ENCODE measurements at regions not wholly inside any gene's neighbourhood (a gene's known extent, or its start where the extent isn't known, plus 50 kb on each side); places are given as distances from the start of the nearest gene placed in this dataset.

GRCh38 chr12:100688451-100688864 lies 106.1 kb upstream of the ANO4 start:
- H4K91ac ChIP-seq (ENCODE audit: low read depth, low read length, poor library complexity): no peak overlapping the region
- no peaks in the 10 kb centered on the region for H3K36me3 ChIP-seq (replicated peaks in 1 of 2; ENCODE audit: control insufficient read depth in 2 of 2, insufficient read depth in 2 of 2, low read length in 2 of 2)
- no peak overlapping the region for H3K27ac ChIP-seq (replicated peaks; ENCODE audit: low read length)
- no CpG with 5 or more reads among the region's 2 CpGs for WGBS, 2 donors (ENCODE audit: extremely low coverage in 2 of 2, insufficient read length in 2 of 2, insufficient replicate concordance in 1 of 2)
- H2BK12ac ChIP-seq (ENCODE audit: low read length): no peak overlapping the region
- no peak overlapping the region for H2BK5ac ChIP-seq (ENCODE audit: low read length)
- H3K23ac ChIP-seq (ENCODE audit: low read depth, low read length, poor library complexity): no peak overlapping the region
- H3K14ac ChIP-seq (ENCODE audit: low read length): no peak overlapping the region
- no peak overlapping the region for H2AK5ac ChIP-seq (ENCODE audit: low read depth, low read length)
- no peak overlapping the region for H3K4ac ChIP-seq (ENCODE audit: low read length)
- H3K4me3 ChIP-seq (ENCODE audit: low read length in 2 of 2): no peak overlapping the region
- no peak overlapping the region for H3K4me2 ChIP-seq (ENCODE audit: insufficient read depth, low read length, poor library complexity, severe bottlenecking)
- no peak overlapping the region for H2AFZ ChIP-seq (ENCODE audit: low read length)
- H3K18ac ChIP-seq (ENCODE audit: low read length): no peak overlapping the region
- no peak overlapping the region for H2BK15ac ChIP-seq (ENCODE audit: low read length)
- H3K9me3 ChIP-seq (replicated peaks in 1 of 2; ENCODE audit: control insufficient read depth in 2 of 2, insufficient read depth in 1 of 2, low read depth in 1 of 2, low read length in 2 of 2): peaks cover 4 to 6% of the 10 kb centered on the region in 2 donors
- H3K27me3 ChIP-seq (ENCODE audit: control insufficient read depth in 3 of 3, insufficient read depth in 3 of 3, low read depth in 1 of 3, low read length in 3 of 3): no peaks in the 10 kb centered on the region
- H4K8ac ChIP-seq (ENCODE audit: low read depth, low read length): no peak overlapping the region
- H3K4me1 ChIP-seq (ENCODE audit: control insufficient read depth in 2 of 2, insufficient read depth in 1 of 2, low read depth in 1 of 2, low read length in 2 of 2): no peaks in the 10 kb centered on the region
- no peak for DNase-seq (ENCODE audit: low spot score)
- no peak overlapping the region for H2BK120ac ChIP-seq (ENCODE audit: low read depth, low read length)
- H3K9ac ChIP-seq (ENCODE audit: low read depth, low read length, poor library complexity): no peak overlapping the region
- no peaks in the 10 kb centered on the region for H3K79me1 ChIP-seq (ENCODE audit: low read depth, low read length)

GRCh38 chr12:100692502-100692901 lies 102.1 kb upstream of the ANO4 start:
- H3K36me3 ChIP-seq (replicated peaks in 1 of 2; ENCODE audit: control insufficient read depth in 2 of 2, insufficient read depth in 2 of 2, low read length in 2 of 2): no peaks in the 10 kb centered on the region
- no peak overlapping the region for H2BK120ac ChIP-seq (ENCODE audit: low read depth, low read length)
- no peak overlapping the region for H3K14ac ChIP-seq (ENCODE audit: low read length)
- H3K79me1 ChIP-seq (ENCODE audit: low read depth, low read length): no peaks in the 10 kb centered on the region
- H2AK5ac ChIP-seq (ENCODE audit: low read depth, low read length): no peak overlapping the region
- H2BK12ac ChIP-seq (ENCODE audit: low read length): no peak overlapping the region
- H2AFZ ChIP-seq (ENCODE audit: low read length): no peak overlapping the region
- no peak overlapping the region for H3K18ac ChIP-seq (ENCODE audit: low read length)
- no peaks in the 10 kb centered on the region for H3K27me3 ChIP-seq (ENCODE audit: control insufficient read depth in 3 of 3, insufficient read depth in 3 of 3, low read depth in 1 of 3, low read length in 3 of 3)
- no peaks in the 10 kb centered on the region for H3K4me1 ChIP-seq (ENCODE audit: control insufficient read depth in 2 of 2, insufficient read depth in 1 of 2, low read depth in 1 of 2, low read length in 2 of 2)
- H3K9me3 ChIP-seq (replicated peaks in 1 of 2; ENCODE audit: control insufficient read depth in 2 of 2, insufficient read depth in 1 of 2, low read depth in 1 of 2, low read length in 2 of 2): peaks cover 0 to 2% of the 10 kb centered on the region in 2 donors
- H3K23ac ChIP-seq (ENCODE audit: low read depth, low read length, poor library complexity): no peak overlapping the region
- H4K8ac ChIP-seq (ENCODE audit: low read depth, low read length): no peak overlapping the region
- no peak overlapping the region for H2BK5ac ChIP-seq (ENCODE audit: low read length)
- no peak overlapping the region for H3K4ac ChIP-seq (ENCODE audit: low read length)
- no peak overlapping the region for H3K4me3 ChIP-seq (ENCODE audit: low read length in 2 of 2)
- no peak overlapping the region for H4K91ac ChIP-seq (ENCODE audit: low read depth, low read length, poor library complexity)
- no peak overlapping the region for H3K9ac ChIP-seq (ENCODE audit: low read depth, low read length, poor library complexity)
- H3K4me2 ChIP-seq (ENCODE audit: insufficient read depth, low read length, poor library complexity, severe bottlenecking): no peak overlapping the region
- no peak overlapping the region for H2BK15ac ChIP-seq (ENCODE audit: low read length)
- no peak for DNase-seq (ENCODE audit: low spot score)
- H3K27ac ChIP-seq (replicated peaks; ENCODE audit: low read length): no peak overlapping the region
- WGBS, 2 donors (ENCODE audit: extremely low coverage in 2 of 2, insufficient read length in 2 of 2, insufficient replicate concordance in 1 of 2): no CpG with 5 or more reads among the region's 1 CpG

- Histone ChIP-seq H2AK5ac (ENCODE audit: low read depth, low read length) (no peak overlapping the region), H3K9me3 (replicated peaks in 1 of 2; ENCODE audit: control insufficient read depth in 2 of 2, insufficient read depth in 1 of 2, low read depth in 1 of 2, low read length in 2 of 2) (no peaks in the 10 kb centered on the region), H2BK120ac (ENCODE audit: low read depth, low read length) (no peak overlapping the region), H2BK12ac (ENCODE audit: low read length) (no peak overlapping the region), H3K27me3 (ENCODE audit: control insufficient read depth in 3 of 3, insufficient read depth in 3 of 3, low read depth in 1 of 3, low read length in 3 of 3) (no peaks in the 10 kb centered on the region), H3K4me3 (ENCODE audit: low read length in 2 of 2) (no peak overlapping the region), H3K4ac (ENCODE audit: low read length) (no peak overlapping the region), H4K91ac (ENCODE audit: low read depth, low read length, poor library complexity) (no peak overlapping the region), H3K4me2 (ENCODE audit: insufficient read depth, low read length, poor library complexity, severe bottlenecking) (no peak overlapping the region), H3K4me1 (ENCODE audit: control insufficient read depth in 2 of 2, insufficient read depth in 1 of 2, low read depth in 1 of 2, low read length in 2 of 2) (peaks cover 0 to 3% of the 10 kb centered on the region in 2 donors), H2AFZ (ENCODE audit: low read length) (no peak overlapping the region), H3K18ac (ENCODE audit: low read length) (no peak overlapping the region), H3K14ac (ENCODE audit: low read length) (no peak overlapping the region), H3K9ac (ENCODE audit: low read depth, low read length, poor library complexity) (no peak overlapping the region), H2BK5ac (ENCODE audit: low read length) (no peak overlapping the region), H4K8ac (ENCODE audit: low read depth, low read length) (no peak overlapping the region), H2BK15ac (ENCODE audit: low read length) (no peak overlapping the region), H3K27ac (replicated peaks; ENCODE audit: low read length) (no peak overlapping the region), H3K23ac (ENCODE audit: low read depth, low read length, poor library complexity) (no peak overlapping the region), H3K36me3 (replicated peaks in 1 of 2; ENCODE audit: control insufficient read depth in 2 of 2, insufficient read depth in 2 of 2, low read length in 2 of 2) (no peaks in the 10 kb centered on the region), H3K79me1 (ENCODE audit: low read depth, low read length) (no peaks in the 10 kb centered on the region)
- no CpG with 5 or more reads among the region's 2 CpGs for WGBS, 2 donors (ENCODE audit: extremely low coverage in 2 of 2, insufficient read length in 2 of 2, insufficient replicate concordance in 1 of 2)
- DNase-seq (ENCODE audit: low spot score): no peak
Measured at GRCh38 chr12:100698518-100698917, 96.1 kb upstream of the ANO4 start.

- no peak overlapping the region for H3K4me2 ChIP-seq (ENCODE audit: insufficient read depth, low read length, poor library complexity, severe bottlenecking)
- no peak overlapping the region for H2AFZ ChIP-seq (ENCODE audit: low read length)
- H2BK5ac ChIP-seq (ENCODE audit: low read length): no peak overlapping the region
- H3K36me3 ChIP-seq (replicated peaks in 1 of 2; ENCODE audit: control insufficient read depth in 2 of 2, insufficient read depth in 2 of 2, low read length in 2 of 2): no peaks in the 10 kb centered on the region
- H3K23ac ChIP-seq (ENCODE audit: low read depth, low read length, poor library complexity): no peak overlapping the region
- H3K9me3 ChIP-seq (replicated peaks in 1 of 2; ENCODE audit: control insufficient read depth in 2 of 2, insufficient read depth in 1 of 2, low read depth in 1 of 2, low read length in 2 of 2): no peaks in the 10 kb centered on the region
- H4K91ac ChIP-seq (ENCODE audit: low read depth, low read length, poor library complexity): no peak overlapping the region
- no peak overlapping the region for H3K18ac ChIP-seq (ENCODE audit: low read length)
- no peak overlapping the region for H2BK15ac ChIP-seq (ENCODE audit: low read length)
- no peak overlapping the region for H2AK5ac ChIP-seq (ENCODE audit: low read depth, low read length)
- no peak overlapping the region for H3K27ac ChIP-seq (replicated peaks; ENCODE audit: low read length)
- H3K14ac ChIP-seq (ENCODE audit: low read length): no peak overlapping the region
- H2BK12ac ChIP-seq (ENCODE audit: low read length): no peak overlapping the region
- H3K4ac ChIP-seq (ENCODE audit: low read length): no peak overlapping the region
- H3K79me1 ChIP-seq (ENCODE audit: low read depth, low read length): no peaks in the 10 kb centered on the region
- H3K4me1 ChIP-seq (ENCODE audit: control insufficient read depth in 2 of 2, insufficient read depth in 1 of 2, low read depth in 1 of 2, low read length in 2 of 2): peaks cover 0 to 3% of the 10 kb centered on the region in 2 donors
- DNase-seq (ENCODE audit: low spot score): no peak
- H3K4me3 ChIP-seq (ENCODE audit: low read length in 2 of 2): no peak overlapping the region
- no peak overlapping the region for H3K9ac ChIP-seq (ENCODE audit: low read depth, low read length, poor library complexity)
- H2BK120ac ChIP-seq (ENCODE audit: low read depth, low read length): no peak overlapping the region
- no peaks in the 10 kb centered on the region for H3K27me3 ChIP-seq (ENCODE audit: control insufficient read depth in 3 of 3, insufficient read depth in 3 of 3, low read depth in 1 of 3, low read length in 3 of 3)
- WGBS, 2 donors (ENCODE audit: extremely low coverage in 2 of 2, insufficient read length in 2 of 2, insufficient replicate concordance in 1 of 2): no CpG with 5 or more reads among the region's 1 CpG
- no peak overlapping the region for H4K8ac ChIP-seq (ENCODE audit: low read depth, low read length)
Measured at GRCh38 chr12:100699209-100699608, 95.4 kb upstream of the ANO4 start.

All from neuronal stem cell (in vitro differentiated cells).